ENCODE measurements at regions not wholly inside any gene's neighbourhood (a gene's known extent, or its start where the extent isn't known, plus 50 kb on each side); places are given as distances from the start of the nearest gene placed in this dataset.

- no peaks in the 10 kb centered on the region for H4K20me1 ChIP-seq (ENCODE audit: insufficient read depth)
- RAD21 ChIA-PET (ENCODE audit: low non-redundant PET in 1 of 2, low total read pairs in 2 of 2, uncharacterized antibody in 2 of 2, unreplicated experiment in 2 of 2): no interaction called here
- CTCF ChIA-PET: no interaction called here
- H3K27me3 ChIP-seq (ENCODE audit: insufficient read depth, low read length): no peaks in the 10 kb centered on the region; the same call in 1 of the 2 replicates
- POLR2A ChIA-PET: no interaction called here
- H3K4me3 ChIP-seq (replicated peaks in 1 of 2; ENCODE audit: low read depth in 1 of 2, low read length in 2 of 2): no peak overlapping the region
- no peaks in the 10 kb centered on the region for H3K9me3 ChIP-seq (ENCODE audit: control insufficient read depth in 1 of 2, insufficient read depth in 1 of 2, low read depth in 1 of 2, low read length in 2 of 2)
- H3K36me3 ChIP-seq (ENCODE audit: control insufficient read depth in 1 of 2, insufficient read depth in 2 of 2, low read length in 2 of 2): no peaks in the 10 kb centered on the region
- intact Hi-C loops (cut with micrococcal nuclease): no loop called here
- no TSS peak for BruUV-seq (replicated peaks)
- H3K4me2 ChIP-seq (ENCODE audit: low read length): no peak overlapping the region
- H3K4me1 ChIP-seq (ENCODE audit: control insufficient read depth in 1 of 2, insufficient read depth in 2 of 2, low read length in 2 of 2): peaks cover 43 to 57% of the 10 kb centered on the region in 2 experiments
- no peak overlapping the region for H3K9ac ChIP-seq (ENCODE audit: low read length)
- no peak overlapping the region for H3K27ac ChIP-seq (ENCODE audit: low read depth, low read length)
- no peak for ATAC-seq
- no peak overlapping the region for H2AFZ ChIP-seq (ENCODE audit: low read depth, low read length, poor library complexity, severe bottlenecking)
- no peaks in the 10 kb centered on the region for H3K9me2 ChIP-seq (ENCODE audit: insufficient read depth)
- TF ChIP-seq ZFX (IDR thresholded peaks at IDR 0.05): no peak
- DNase-seq (ENCODE audit: low read depth, low spot score): no peak
- no peaks in the 10 kb centered on the region for H3K79me2 ChIP-seq (ENCODE audit: insufficient read depth, low read length)
Measured at GRCh38 chr2:46845542-46846486, 69.8 kb downstream of the MCFD2 start.

- no peak overlapping the region for H3K4me2 ChIP-seq (ENCODE audit: low read length)
- DNase-seq (ENCODE audit: low read depth, low spot score): no peak
- ChIA-PET CTCF (no interaction called here), RAD21 (ENCODE audit: low non-redundant PET in 1 of 2, low total read pairs in 2 of 2, uncharacterized antibody in 2 of 2, unreplicated experiment in 2 of 2) (no interaction called here), POLR2A (no interaction called here)
- H3K9ac ChIP-seq (ENCODE audit: low read length): no peak overlapping the region
- no peaks in the 10 kb centered on the region; the same call in 1 of the 2 replicates for H3K27me3 ChIP-seq (ENCODE audit: insufficient read depth, low read length)
- H3K4me3 ChIP-seq (replicated peaks in 1 of 2; ENCODE audit: low read depth in 1 of 2, low read length in 2 of 2): no peak overlapping the region
- H3K4me1 ChIP-seq (ENCODE audit: control insufficient read depth in 1 of 2, insufficient read depth in 2 of 2, low read length in 2 of 2): peaks cover 31 to 43% of the 10 kb centered on the region in 2 experiments
- H4K20me1 ChIP-seq (ENCODE audit: insufficient read depth): no peaks in the 10 kb centered on the region
- no TSS peak for BruUV-seq (replicated peaks)
- no peaks in the 10 kb centered on the region for H3K79me2 ChIP-seq (ENCODE audit: insufficient read depth, low read length)
- H3K9me2 ChIP-seq (ENCODE audit: insufficient read depth): no peaks in the 10 kb centered on the region
- no peak overlapping the region for H2AFZ ChIP-seq (ENCODE audit: low read depth, low read length, poor library complexity, severe bottlenecking)
- H3K36me3 ChIP-seq (ENCODE audit: control insufficient read depth in 1 of 2, insufficient read depth in 2 of 2, low read length in 2 of 2): no peaks in the 10 kb centered on the region
- H3K9me3 ChIP-seq (ENCODE audit: control insufficient read depth in 1 of 2, insufficient read depth in 1 of 2, low read depth in 1 of 2, low read length in 2 of 2): no peaks in the 10 kb centered on the region
- ATAC-seq: no peak
- TF ChIP-seq REST (IDR thresholded peaks at IDR 0.05; ENCODE audit: low read depth) (no peak), SP1 (IDR thresholded peaks at IDR 0.05; ENCODE audit: low read depth) (no peak), MAX (IDR thresholded peaks at IDR 0.05) (no peak), CTCF (IDR thresholded peaks at IDR 0.05 in 2 of 3, conservative IDR thresholded peaks at IDR 0.05 in 1 of 3; ENCODE audit: borderline replicate concordance in 1 of 3, insufficient read depth in 1 of 3, low read depth in 2 of 3, low read length in 2 of 3) (no peak), YY1 (IDR thresholded peaks at IDR 0.05; ENCODE audit: extremely low read depth, insufficient replicate concordance, low read depth, low read length) (no peak), POLR2AphosphoS5 (IDR thresholded peaks at IDR 0.05; ENCODE audit: low read depth, low read length) (no peak)
- H3K27ac ChIP-seq (ENCODE audit: low read depth, low read length): no peak overlapping the region
- intact Hi-C loops (cut with micrococcal nuclease): no loop called here
Measured at GRCh38 chr2:46844443-46844842, 71.2 kb downstream of the MCFD2 start.
